ENCODE measurements at regions not wholly inside any gene's neighbourhood (a gene's known extent, or its start where the extent isn't known, plus 50 kb on each side); places are given as distances from the start of the nearest gene placed in this dataset.

- peak overlapping the region; percentile 29 for H3K27ac Mint-ChIP-seq
Observed at GRCh38 chr18:77365667-77366066, 116.0 kb downstream of the GALR1 start.

DNA sequence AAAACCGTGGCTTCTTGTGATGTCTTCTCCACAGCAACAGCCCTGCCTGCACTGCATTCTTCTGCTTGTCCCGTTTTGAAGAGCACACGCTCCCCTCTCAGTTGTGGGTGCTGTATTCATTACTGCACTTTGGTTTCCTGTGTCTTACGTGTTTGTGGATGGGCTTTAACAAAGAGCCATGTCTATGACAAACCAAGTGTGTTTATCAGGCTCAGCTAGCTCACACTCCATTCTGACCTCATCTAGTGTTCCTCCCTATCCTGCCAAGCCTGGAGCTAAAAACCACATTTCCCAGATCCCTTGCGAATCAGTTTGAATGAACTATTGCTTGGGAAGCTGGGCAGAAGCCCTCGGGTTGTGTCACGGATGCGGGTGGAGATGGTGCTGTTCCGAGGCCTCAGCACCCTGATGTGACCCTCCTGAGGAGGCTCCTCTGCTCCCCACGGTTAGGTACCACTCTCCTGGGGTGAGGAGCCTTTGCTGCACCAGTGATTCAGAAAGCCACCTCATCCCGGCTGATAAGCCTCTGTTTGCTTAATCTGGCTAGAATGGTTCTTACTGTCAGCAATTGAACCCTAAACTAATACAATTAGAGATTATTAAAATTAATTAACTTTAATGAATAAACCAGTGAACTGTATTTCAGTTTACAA, 116.5 kb downstream of the GALR1 start:
- H3K36me3 Mint-ChIP-seq (ENCODE audit: insufficient read depth): peaks cover 13% of the 10 kb centered on the region
- H3K4me3 Mint-ChIP-seq (ENCODE audit: low read depth): no peak overlapping the region
- TF ChIP-seq, protein P1, sequence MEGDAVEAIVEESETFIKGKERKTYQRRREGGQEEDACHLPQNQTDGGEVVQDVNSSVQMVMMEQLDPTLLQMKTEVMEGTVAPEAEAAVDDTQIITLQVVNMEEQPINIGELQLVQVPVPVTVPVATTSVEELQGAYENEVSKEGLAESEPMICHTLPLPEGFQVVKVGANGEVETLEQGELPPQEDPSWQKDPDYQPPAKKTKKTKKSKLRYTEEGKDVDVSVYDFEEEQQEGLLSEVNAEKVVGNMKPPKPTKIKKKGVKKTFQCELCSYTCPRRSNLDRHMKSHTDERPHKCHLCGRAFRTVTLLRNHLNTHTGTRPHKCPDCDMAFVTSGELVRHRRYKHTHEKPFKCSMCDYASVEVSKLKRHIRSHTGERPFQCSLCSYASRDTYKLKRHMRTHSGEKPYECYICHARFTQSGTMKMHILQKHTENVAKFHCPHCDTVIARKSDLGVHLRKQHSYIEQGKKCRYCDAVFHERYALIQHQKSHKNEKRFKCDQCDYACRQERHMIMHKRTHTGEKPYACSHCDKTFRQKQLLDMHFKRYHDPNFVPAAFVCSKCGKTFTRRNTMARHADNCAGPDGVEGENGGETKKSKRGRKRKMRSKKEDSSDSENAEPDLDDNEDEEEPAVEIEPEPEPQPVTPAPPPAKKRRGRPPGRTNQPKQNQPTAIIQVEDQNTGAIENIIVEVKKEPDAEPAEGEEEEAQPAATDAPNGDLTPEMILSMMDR (IDR thresholded peaks at IDR 0.05; ENCODE audit: unreplicated experiment): no peak
- no peak for DNase-seq (ENCODE audit: low spot score, unreplicated experiment)
- H3K4me1 Mint-ChIP-seq (ENCODE audit: low read depth): peaks cover 30% of the 10 kb centered on the region
- no peaks in the 10 kb centered on the region for H3K27me3 Mint-ChIP-seq
- peak overlapping the region; percentile 92 for H3K27ac Mint-ChIP-seq
- H3K9me3 Mint-ChIP-seq (ENCODE audit: low read depth): peaks cover 30% of the 10 kb centered on the region

More at GRCh38 chr18:77365667-77366066, 116.0 kb downstream of the GALR1 start:
- TF ChIP-seq, protein P1 (IDR thresholded peaks at IDR 0.05; ENCODE audit: unreplicated experiment): no peak
- no peak for DNase-seq (ENCODE audit: low spot score, unreplicated experiment)
- H3K4me1 Mint-ChIP-seq (ENCODE audit: low read depth): peaks cover 30% of the 10 kb centered on the region
- H3K4me3 Mint-ChIP-seq (ENCODE audit: low read depth): no peak overlapping the region
- no peaks in the 10 kb centered on the region for H3K27me3 Mint-ChIP-seq
- peaks cover 30% of the 10 kb centered on the region for H3K9me3 Mint-ChIP-seq (ENCODE audit: low read depth)
- peaks cover 13% of the 10 kb centered on the region for H3K36me3 Mint-ChIP-seq (ENCODE audit: insufficient read depth)

DNA sequence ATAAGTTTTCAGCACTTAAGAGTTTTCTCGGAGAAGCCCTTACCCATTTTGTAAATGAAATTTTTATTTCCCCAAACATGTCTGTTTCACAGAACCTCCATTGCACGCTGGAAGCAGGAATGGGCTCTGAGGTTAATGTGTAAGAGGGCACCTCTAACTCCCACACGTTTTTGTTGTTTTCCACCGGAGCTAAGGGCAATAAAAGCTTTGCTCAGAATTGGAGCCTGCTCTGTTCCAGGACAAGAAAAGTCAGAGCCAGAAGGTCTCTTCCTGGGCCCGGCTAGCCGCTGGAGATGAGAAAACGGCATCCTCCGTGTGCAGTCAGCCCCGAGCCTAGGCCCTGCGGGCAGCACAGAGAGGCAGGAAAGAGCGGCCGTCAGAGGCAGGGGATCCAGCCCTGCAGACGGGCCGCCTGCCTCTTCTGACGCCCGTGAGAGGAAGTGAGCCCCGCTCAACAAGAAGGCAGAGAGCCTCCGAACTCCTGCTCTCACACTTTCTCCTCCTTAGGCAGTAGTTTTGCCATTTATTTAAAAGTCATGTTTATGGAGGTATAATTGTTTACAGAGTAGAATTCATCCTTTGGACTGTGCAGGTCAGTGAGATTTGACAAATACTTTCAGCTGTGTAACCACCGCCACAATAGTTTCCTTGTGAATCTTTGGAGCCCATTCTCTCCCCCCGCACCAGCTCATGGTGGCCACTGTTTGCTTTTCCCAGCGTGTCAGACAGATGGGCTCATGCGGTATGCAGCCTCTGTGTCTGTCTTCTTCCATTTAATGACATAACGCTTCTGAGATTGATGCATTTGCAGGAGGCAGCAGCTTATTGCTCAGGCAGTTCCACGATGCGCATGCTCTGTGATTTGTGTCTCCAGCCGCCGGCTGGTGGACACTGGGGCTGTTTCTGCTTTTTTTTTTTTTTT, 117.3 kb downstream of the GALR1 start:
- peaks cover 30% of the 10 kb centered on the region for H3K4me1 Mint-ChIP-seq (ENCODE audit: low read depth)
- peaks cover 13% of the 10 kb centered on the region for H3K36me3 Mint-ChIP-seq (ENCODE audit: insufficient read depth)
- DNase-seq (ENCODE audit: low spot score, unreplicated experiment): peak; percentile 39
- TF ChIP-seq, protein P1 (IDR thresholded peaks at IDR 0.05; ENCODE audit: unreplicated experiment): no peak
- peaks cover 27% of the 10 kb centered on the region for H3K9me3 Mint-ChIP-seq (ENCODE audit: low read depth)
- H3K27me3 Mint-ChIP-seq: no peaks in the 10 kb centered on the region
- peak overlapping the region; percentile 57 for H3K4me3 Mint-ChIP-seq (ENCODE audit: low read depth)
- H3K27ac Mint-ChIP-seq: peak overlapping the region; percentile 97

DNA sequence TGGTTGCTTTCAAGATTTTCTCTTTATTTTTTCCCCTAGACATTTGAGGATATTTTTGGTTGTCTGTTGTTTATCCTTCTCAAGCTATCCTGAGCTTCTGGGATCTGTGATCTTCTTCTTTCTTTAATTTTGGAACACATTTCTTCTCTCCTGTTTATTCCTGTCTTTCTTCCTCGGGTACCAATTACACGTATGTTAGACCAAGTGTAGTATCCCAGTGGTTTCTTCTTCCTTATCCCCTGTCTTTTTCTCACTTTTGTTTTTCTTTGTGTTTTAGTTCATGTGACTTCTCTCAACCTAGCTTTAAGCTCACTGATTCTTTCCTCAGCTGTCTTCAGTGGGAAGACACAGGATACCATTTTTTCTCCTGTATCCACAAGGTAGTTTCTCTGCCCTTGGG, 120.0 kb downstream of the GALR1 start:
- Mint-ChIP-seq H3K27ac (peak overlapping the region; percentile 46), H3K27me3 (no peaks in the 10 kb centered on the region), H3K9me3 (ENCODE audit: low read depth) (peaks cover 18% of the 10 kb centered on the region), H3K4me1 (ENCODE audit: low read depth) (peaks cover 36% of the 10 kb centered on the region), H3K36me3 (ENCODE audit: insufficient read depth) (peaks cover 10% of the 10 kb centered on the region), H3K4me3 (ENCODE audit: low read depth) (no peak overlapping the region)
- TF ChIP-seq, protein P1 (IDR thresholded peaks at IDR 0.05; ENCODE audit: unreplicated experiment): no peak
- DNase-seq (ENCODE audit: low spot score, unreplicated experiment): no peak

GRCh38 chr18:77373730-77374445, 124.2 kb downstream of the GALR1 start:
- Mint-ChIP-seq H3K27ac (peak overlapping the region; percentile 94), H3K4me3 (ENCODE audit: low read depth) (no peak overlapping the region), H3K27me3 (no peaks in the 10 kb centered on the region), H3K36me3 (ENCODE audit: insufficient read depth) (peaks cover 10% of the 10 kb centered on the region), H3K4me1 (ENCODE audit: low read depth) (peaks cover 11% of the 10 kb centered on the region), H3K9me3 (ENCODE audit: low read depth) (peaks cover 13% of the 10 kb centered on the region)
- TF ChIP-seq, protein P1 (IDR thresholded peaks at IDR 0.05; ENCODE audit: unreplicated experiment): no peak
- no peak for DNase-seq (ENCODE audit: low spot score, unreplicated experiment)
